ENCODE measurements at regions not wholly inside any gene's neighbourhood (a gene's known extent, or its start where the extent isn't known, plus 50 kb on each side); places are given as distances from the start of the nearest gene placed in this dataset.

GRCh38 chr6:148110925-148111324 is 231.7 kb upstream of the SASH1 start:
- TF ChIP-seq POLR2A (IDR thresholded peaks at IDR 0.05) (no peak), CTCF (IDR thresholded peaks at IDR 0.05) (no peak)
- no peak for DNase-seq
- H3K27ac ChIP-seq: no peak overlapping the region
- H3K4me3 ChIP-seq: no peak overlapping the region
- 86 to 92% methylated on average over 2 to 3 of the region's 3 CpGs for WGBS, 2 donors
- intact Hi-C loops (cut with DNase I): no loop called here
- no peaks in the 10 kb centered on the region for H3K9me3 ChIP-seq
- no peaks in the 10 kb centered on the region for H3K36me3 ChIP-seq
- H3K4me1 ChIP-seq: no peaks in the 10 kb centered on the region
- no peaks in the 10 kb centered on the region for H3K27me3 ChIP-seq

- no peaks in the 10 kb centered on the region for H3K4me1 ChIP-seq
- TF ChIP-seq POLR2A (IDR thresholded peaks at IDR 0.05) (no peak), CTCF (IDR thresholded peaks at IDR 0.05) (no peak)
- no peaks in the 10 kb centered on the region for H3K27me3 ChIP-seq
- H3K9me3 ChIP-seq: no peaks in the 10 kb centered on the region
- 65 to 69% methylated on average over 2 of the region's 2 CpGs for WGBS, 2 donors
- H3K4me3 ChIP-seq: no peak overlapping the region
- no peak overlapping the region for H3K27ac ChIP-seq
- no peaks in the 10 kb centered on the region for H3K36me3 ChIP-seq
- intact Hi-C loops (cut with DNase I): no loop called here
- DNase-seq: no peak
These were observed 229.8 kb upstream of the SASH1 start for GRCh38 chr6:148112851-148113319.

GRCh38 chr6:148116001-148116400 is 226.6 kb upstream of the SASH1 start:
- 60 to 76% methylated on average over 3 of the region's 3 CpGs for WGBS, 2 donors
- intact Hi-C loops (cut with DNase I): no loop called here

GRCh38 chr6:148118244-148118643 is 224.4 kb upstream of the SASH1 start:
- no peaks in the 10 kb centered on the region for H3K4me1 ChIP-seq
- H3K9me3 ChIP-seq: no peaks in the 10 kb centered on the region
- H3K27ac ChIP-seq: no peak overlapping the region
- no peaks in the 10 kb centered on the region for H3K27me3 ChIP-seq
- DNase-seq: no peak
- no peaks in the 10 kb centered on the region for H3K36me3 ChIP-seq
- WGBS, 2 donors: 90 to 96% methylated on average over 1 of the region's 1 CpG
- no peak overlapping the region for H3K4me3 ChIP-seq
- TF ChIP-seq POLR2A (IDR thresholded peaks at IDR 0.05) (no peak), CTCF (IDR thresholded peaks at IDR 0.05) (no peak)
- intact Hi-C loops (cut with DNase I): no loop called here

More at GRCh38 chr6:148116001-148116400, 226.6 kb upstream of the SASH1 start:
- H3K9me3 ChIP-seq: no peaks in the 10 kb centered on the region
- no peak for DNase-seq
- H3K4me1 ChIP-seq: no peaks in the 10 kb centered on the region
- no peaks in the 10 kb centered on the region for H3K27me3 ChIP-seq
- no peak overlapping the region for H3K4me3 ChIP-seq
- H3K27ac ChIP-seq: no peak overlapping the region
- TF ChIP-seq CTCF (IDR thresholded peaks at IDR 0.05) (no peak), POLR2A (IDR thresholded peaks at IDR 0.05) (no peak)
- H3K36me3 ChIP-seq: no peaks in the 10 kb centered on the region

- 73 to 80% methylated on average over 6 of the region's 6 CpGs for WGBS, 2 donors
- DNase-seq: no peak
- no peak overlapping the region for H3K4me3 ChIP-seq
- peaks cover 0 to 14% (median 0%) of the 10 kb centered on the region in 3 donors for H3K4me1 ChIP-seq
- H3K27ac ChIP-seq: no peak overlapping the region
- H3K36me3 ChIP-seq: no peaks in the 10 kb centered on the region
- intact Hi-C loops (cut with DNase I): no loop called here
- H3K9me3 ChIP-seq: no peaks in the 10 kb centered on the region
- H3K27me3 ChIP-seq: no peaks in the 10 kb centered on the region
- TF ChIP-seq CTCF (IDR thresholded peaks at IDR 0.05) (no peak), POLR2A (IDR thresholded peaks at IDR 0.05) (no peak)
These were observed 214.5 kb upstream of the SASH1 start for GRCh38 chr6:148128014-148128730.

Data from esophagus squamous epithelium (tissue), 5 donors.